Heart left ventricle (tissue), 13 donors: ENCODE measurements at regions not wholly inside any gene's neighbourhood (a gene's known extent, or its start where the extent isn't known, plus 50 kb on each side); places are given as distances from the start of the nearest gene placed in this dataset.

Experiments
- POLR2A ChIP-seq, 2 donors: fragments of 450-650 bp; IDR thresholded peaks; one replicate each; pipeline ENCODE4 v1.6.1; 2017; ENCODE audit warnings: antibody characterized with exemption in 2 of 2, mild to moderate bottlenecking in 2 of 2, moderate library complexity in 2 of 2
- TF ChIP-seq, protein P1 (sequence below), 12 donors: fragments of 200-600 bp; sonication (generic) in 4 of 12; IDR thresholded peaks; one replicate each; pipeline versions ENCODE4 v1.5.0 to v1.8.0; 2018 to 2022; ENCODE audit warnings: antibody characterized with exemption in 12 of 12, mild to moderate bottlenecking in 5 of 12
- donor health status: ischemic (EF 13 %, LVEDD 7.1; RV severe dilation, severe dysfunction).
- donor health status: DM: no; HTN: yes; CAD: no.
- donor health status: DM: no; HTN: no; CAD: no.
- donor health status: ischemic (EF 25% LVEDD 6.9; RV normal size, moderate dysfunction).
- donor health status: ischemic (EF 25% LVEDD 5.7; RV mildly dilated, moderate dysfunction).
- donor health status: ischemic (EF 35%, LVEDD 5.7; RV mildly dilated, moderate dysfunction).
- donor health status: nonischemic (EF 11% LVEDD 7.7; RV severe dilation, severe dysfunction).
- donor health status: DM: yes; HTN: yes; CAD: no.
- donor health status: PGD.
- donor health status: ischemic (EF 29% LVEDD 5.4; RV normal size, mild dysfunction).
- donor health status: nonischemic (EF 23%, LVEDD 6.1; RV moderate dilation, normal function).

DNA sequence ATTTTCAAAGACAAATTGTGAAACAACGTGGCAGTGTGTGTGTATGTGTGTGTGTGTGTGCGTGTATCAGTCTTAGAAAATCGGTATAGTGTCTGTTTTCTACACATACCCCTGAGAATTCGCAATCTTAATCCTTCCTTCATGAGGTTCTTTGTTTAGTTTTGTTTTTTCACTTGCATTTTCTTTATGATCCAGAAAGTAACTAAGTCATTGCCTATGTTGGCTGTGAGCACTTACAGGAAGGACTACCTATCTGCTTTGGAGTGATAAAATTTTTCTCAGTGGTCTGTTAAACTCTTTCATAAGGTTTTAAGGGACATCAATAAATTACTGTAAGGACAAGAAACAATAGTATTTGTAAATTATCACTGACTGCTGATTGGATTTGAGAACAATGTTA is 1587.1 kb downstream of the PCDH9 start:
- no peak for TF ChIP-seq POLR2A (IDR thresholded peaks at IDR 0.05)
- TF ChIP-seq, protein P1, sequence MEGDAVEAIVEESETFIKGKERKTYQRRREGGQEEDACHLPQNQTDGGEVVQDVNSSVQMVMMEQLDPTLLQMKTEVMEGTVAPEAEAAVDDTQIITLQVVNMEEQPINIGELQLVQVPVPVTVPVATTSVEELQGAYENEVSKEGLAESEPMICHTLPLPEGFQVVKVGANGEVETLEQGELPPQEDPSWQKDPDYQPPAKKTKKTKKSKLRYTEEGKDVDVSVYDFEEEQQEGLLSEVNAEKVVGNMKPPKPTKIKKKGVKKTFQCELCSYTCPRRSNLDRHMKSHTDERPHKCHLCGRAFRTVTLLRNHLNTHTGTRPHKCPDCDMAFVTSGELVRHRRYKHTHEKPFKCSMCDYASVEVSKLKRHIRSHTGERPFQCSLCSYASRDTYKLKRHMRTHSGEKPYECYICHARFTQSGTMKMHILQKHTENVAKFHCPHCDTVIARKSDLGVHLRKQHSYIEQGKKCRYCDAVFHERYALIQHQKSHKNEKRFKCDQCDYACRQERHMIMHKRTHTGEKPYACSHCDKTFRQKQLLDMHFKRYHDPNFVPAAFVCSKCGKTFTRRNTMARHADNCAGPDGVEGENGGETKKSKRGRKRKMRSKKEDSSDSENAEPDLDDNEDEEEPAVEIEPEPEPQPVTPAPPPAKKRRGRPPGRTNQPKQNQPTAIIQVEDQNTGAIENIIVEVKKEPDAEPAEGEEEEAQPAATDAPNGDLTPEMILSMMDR (IDR thresholded peaks at IDR 0.05) = no peak
